ENCODE measurements at regions not wholly inside any gene's neighbourhood (a gene's known extent, or its start where the extent isn't known, plus 50 kb on each side); places are given as distances from the start of the nearest gene placed in this dataset.

DNA sequence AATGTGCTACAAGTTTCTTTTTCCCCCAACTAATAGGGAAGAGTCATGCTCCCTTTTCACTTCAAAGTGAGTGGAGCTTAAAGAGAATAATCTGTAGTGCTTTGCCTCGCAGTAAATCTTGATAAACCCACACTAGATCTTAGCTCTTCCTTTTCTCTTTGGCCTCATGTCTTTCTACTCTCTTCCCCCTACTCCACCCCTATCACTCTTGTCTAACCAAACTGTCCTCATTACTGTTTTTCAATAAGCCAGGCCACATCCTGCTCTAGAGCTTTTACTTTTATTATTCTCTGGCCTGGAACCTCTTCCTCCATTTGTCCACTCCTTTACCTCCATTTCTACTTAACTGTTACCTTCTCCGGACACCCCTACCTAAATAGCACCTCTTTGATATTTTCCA lies 291.0 kb upstream of the SATB1 start:
- 81 to 91% methylated on average over 2 of the region's 2 CpGs for WGBS, 2 donors
- Histone ChIP-seq H3K4me1 (no peaks in the 10 kb centered on the region), H3K4me3 (no peak overlapping the region), H3K36me3 (no peaks in the 10 kb centered on the region), H3K9me3 (no peaks in the 10 kb centered on the region), H3K27ac (no peak overlapping the region), H3K27me3 (no peaks in the 10 kb centered on the region)
- DNase-seq = no peak
- no peak for TF ChIP-seq POLR2A (IDR thresholded peaks at IDR 0.05)
- TF ChIP-seq, protein P1, sequence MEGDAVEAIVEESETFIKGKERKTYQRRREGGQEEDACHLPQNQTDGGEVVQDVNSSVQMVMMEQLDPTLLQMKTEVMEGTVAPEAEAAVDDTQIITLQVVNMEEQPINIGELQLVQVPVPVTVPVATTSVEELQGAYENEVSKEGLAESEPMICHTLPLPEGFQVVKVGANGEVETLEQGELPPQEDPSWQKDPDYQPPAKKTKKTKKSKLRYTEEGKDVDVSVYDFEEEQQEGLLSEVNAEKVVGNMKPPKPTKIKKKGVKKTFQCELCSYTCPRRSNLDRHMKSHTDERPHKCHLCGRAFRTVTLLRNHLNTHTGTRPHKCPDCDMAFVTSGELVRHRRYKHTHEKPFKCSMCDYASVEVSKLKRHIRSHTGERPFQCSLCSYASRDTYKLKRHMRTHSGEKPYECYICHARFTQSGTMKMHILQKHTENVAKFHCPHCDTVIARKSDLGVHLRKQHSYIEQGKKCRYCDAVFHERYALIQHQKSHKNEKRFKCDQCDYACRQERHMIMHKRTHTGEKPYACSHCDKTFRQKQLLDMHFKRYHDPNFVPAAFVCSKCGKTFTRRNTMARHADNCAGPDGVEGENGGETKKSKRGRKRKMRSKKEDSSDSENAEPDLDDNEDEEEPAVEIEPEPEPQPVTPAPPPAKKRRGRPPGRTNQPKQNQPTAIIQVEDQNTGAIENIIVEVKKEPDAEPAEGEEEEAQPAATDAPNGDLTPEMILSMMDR (IDR thresholded peaks at IDR 0.05) = no peak
- intact Hi-C loops (cut with DNase I) = no loop called here

DNA sequence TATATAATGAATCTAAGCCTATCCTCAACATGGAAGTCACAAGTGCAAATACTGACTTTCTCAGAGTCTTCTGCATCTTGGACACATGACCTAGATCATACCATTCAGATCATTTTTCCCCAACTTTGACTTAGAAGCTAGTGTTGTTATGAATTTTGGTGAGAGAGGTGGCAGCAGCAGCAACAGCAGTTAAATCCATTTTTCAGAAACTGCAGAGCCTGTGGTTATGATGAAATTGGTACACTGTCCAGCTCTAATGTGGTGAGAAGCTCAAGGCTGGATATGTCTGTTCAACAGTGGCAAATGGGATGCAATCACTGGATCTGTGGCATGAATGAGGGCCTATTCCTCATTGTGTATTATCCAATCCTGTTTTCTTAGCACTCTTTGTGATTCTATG lies 290.1 kb upstream of the SATB1 start:
- Histone ChIP-seq H3K27me3 (no peaks in the 10 kb centered on the region), H3K9me3 (no peaks in the 10 kb centered on the region), H3K27ac (no peak overlapping the region), H3K4me3 (no peak overlapping the region), H3K36me3 (no peaks in the 10 kb centered on the region), H3K4me1 (no peaks in the 10 kb centered on the region)
- intact Hi-C loops (cut with DNase I) = no loop called here
- no peak for DNase-seq
- no peak for TF ChIP-seq POLR2A (IDR thresholded peaks at IDR 0.05)
- TF ChIP-seq, protein P1 (IDR thresholded peaks at IDR 0.05) = no peak

DNA sequence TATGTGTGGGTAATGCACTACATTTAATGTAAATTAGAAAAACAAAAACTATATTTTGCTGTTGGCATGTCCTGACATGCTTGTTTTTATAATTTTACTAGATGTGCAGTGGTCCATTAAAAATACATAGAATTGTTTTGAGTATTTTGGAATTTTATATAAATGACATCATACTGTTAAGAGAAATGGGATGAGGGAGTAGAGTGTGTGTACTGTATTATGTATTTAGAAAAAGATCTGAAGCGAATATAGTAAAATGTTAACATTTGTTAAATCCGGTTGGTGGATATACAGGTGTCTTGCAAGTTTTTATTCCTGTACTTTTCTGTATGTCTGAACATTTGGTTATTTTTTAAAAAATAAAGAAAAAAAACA lies 288.4 kb upstream of the SATB1 start:
- TF ChIP-seq, protein P1 (IDR thresholded peaks at IDR 0.05) = no peak
- no peak for TF ChIP-seq POLR2A (IDR thresholded peaks at IDR 0.05)
- no peaks in the 10 kb centered on the region for H3K36me3 ChIP-seq
- no peaks in the 10 kb centered on the region for H3K4me1 ChIP-seq
- H3K27ac ChIP-seq = no peak overlapping the region
- no peak overlapping the region for H3K4me3 ChIP-seq
- no peaks in the 10 kb centered on the region for H3K9me3 ChIP-seq
- WGBS, 2 donors = 65 to 87% methylated on average over 2 of the region's 2 CpGs
- no peaks in the 10 kb centered on the region for H3K27me3 ChIP-seq
- intact Hi-C loops (cut with DNase I) = no loop called here
- DNase-seq = no peak

DNA sequence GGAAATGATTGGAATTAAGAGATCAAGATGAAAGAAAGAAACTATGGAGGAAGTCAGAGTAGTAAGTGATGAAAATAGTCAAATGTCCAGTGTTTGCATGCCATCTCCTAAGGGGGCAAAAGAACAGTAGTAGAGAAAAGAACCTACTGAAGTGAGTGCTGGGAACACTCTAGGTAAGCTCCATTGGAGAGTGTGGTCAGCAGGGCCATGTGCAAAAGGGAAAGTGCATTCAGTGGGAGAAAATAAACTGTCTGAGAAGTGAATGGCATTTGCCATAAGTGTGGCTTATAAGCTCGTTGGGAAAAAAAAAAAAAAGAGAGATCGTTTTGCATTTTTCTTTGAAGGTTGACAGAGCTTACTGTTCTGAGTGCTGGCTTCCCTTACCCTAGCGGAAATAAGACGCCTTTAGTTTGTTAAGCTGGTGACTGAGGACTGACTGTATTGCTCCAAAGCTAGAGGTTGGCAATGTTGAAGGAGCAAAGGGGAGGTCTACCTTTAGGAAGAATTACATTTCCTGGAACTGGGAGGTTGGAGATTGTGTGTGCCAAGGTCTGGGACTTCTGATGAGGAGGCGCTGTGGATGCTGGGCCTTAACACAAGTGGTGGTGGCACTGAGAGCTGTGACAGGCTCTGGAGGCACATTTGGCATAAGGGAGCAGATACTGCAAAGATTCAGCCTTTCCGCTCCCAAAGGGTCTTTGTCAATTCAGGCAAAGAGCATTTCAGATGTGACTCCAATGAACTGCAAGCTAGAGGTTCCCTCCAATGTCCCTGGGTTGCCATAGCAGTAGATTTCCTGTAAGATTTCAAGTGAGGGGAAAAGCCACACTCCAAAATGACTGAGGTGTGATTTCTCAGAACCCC lies 287.8 kb upstream of the SATB1 start:
- WGBS, 2 donors = 69 to 75% methylated on average over 6 of the region's 6 CpGs
- no peak overlapping the region for H3K27ac ChIP-seq
- H3K27me3 ChIP-seq = no peaks in the 10 kb centered on the region
- H3K36me3 ChIP-seq = no peaks in the 10 kb centered on the region
- no peaks in the 10 kb centered on the region for H3K9me3 ChIP-seq
- intact Hi-C loops (cut with DNase I) = no loop called here
- no peaks in the 10 kb centered on the region for H3K4me1 ChIP-seq
- H3K4me3 ChIP-seq = no peak overlapping the region
- no peak for DNase-seq
- TF ChIP-seq, protein P1 (IDR thresholded peaks at IDR 0.05) = no peak
- TF ChIP-seq POLR2A (IDR thresholded peaks at IDR 0.05) = no peak

DNA sequence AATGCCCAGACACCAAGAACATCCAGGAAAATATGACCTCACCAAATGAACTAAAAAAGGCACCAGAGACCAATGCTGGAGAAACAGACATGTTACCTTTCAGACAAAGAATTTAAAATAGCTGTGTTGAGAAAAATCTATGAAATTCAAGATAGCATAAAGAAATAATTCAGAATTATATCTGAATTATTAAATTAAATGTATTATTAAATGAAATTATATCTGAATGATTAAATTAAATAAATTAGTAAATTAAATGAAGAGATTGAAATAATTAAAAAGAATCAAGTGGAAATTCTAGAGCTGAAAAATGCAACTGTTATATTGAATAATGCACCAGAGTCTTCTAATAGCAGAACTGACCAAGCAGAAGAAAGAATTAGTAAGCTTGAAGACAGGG lies 279.2 kb upstream of the SATB1 start:
- intact Hi-C loops (cut with DNase I) = no loop called here
- Histone ChIP-seq H3K27me3 (no peaks in the 10 kb centered on the region), H3K4me3 (no peak overlapping the region), H3K27ac (no peak overlapping the region), H3K9me3 (no peaks in the 10 kb centered on the region), H3K4me1 (no peaks in the 10 kb centered on the region), H3K36me3 (no peaks in the 10 kb centered on the region)
- DNase-seq = no peak
- TF ChIP-seq POLR2A (IDR thresholded peaks at IDR 0.05) = no peak
- TF ChIP-seq, protein P1 (IDR thresholded peaks at IDR 0.05) = no peak

Data from esophagus squamous epithelium (tissue), 5 donors.